Lung (tissue), 11 donors: ENCODE measurements at regions not wholly inside any gene's neighbourhood (a gene's known extent, or its start where the extent isn't known, plus 50 kb on each side); places are given as distances from the start of the nearest gene placed in this dataset.

Experiments used
- ATAC-seq: fragments of 200-7000 bp; cut with Tn5 transposase; one replicate; pipeline ENCODE4 v1.9.1; 2020; ENCODE audit warnings: moderate number of reproducible peaks; ENCODE audit not compliant: insufficient read depth, low FRiP score
- DNase-seq, 3 donors: peaks; one replicate each; pipeline ENCODE4 v3.0.0-alpha.2; 2013 to 2017
- H3K27ac ChIP-seq, 2 donors: one replicate each; pipeline ENCODE4 v1.5.1; 2013; ENCODE audit warnings: mild to moderate bottlenecking in 2 of 2, moderate library complexity in 2 of 2, control low read depth in 1 of 2, inconsistent platforms in 1 of 2, low read depth in 1 of 2, low read length in 1 of 2
- H3K27me3 ChIP-seq, 3 donors: one replicate each; pipeline ENCODE4 v1.5.1; 2013; ENCODE audit warnings: low read length in 2 of 3; ENCODE audit not compliant: control insufficient read depth in 3 of 3, insufficient read depth in 3 of 3
- H3K36me3 ChIP-seq, 4 donors: one replicate each; pipeline ENCODE4 v1.5.1; 2013; ENCODE audit warnings: low read length in 4 of 4, mild to moderate bottlenecking in 1 of 4, moderate library complexity in 1 of 4; ENCODE audit not compliant: control insufficient read depth in 4 of 4, insufficient read depth in 4 of 4
- H3K4me1 ChIP-seq, 5 donors: one replicate each; pipeline ENCODE4 v1.5.1; 2013; ENCODE audit warnings: low read length in 5 of 5, mild to moderate bottlenecking in 2 of 5, moderate library complexity in 1 of 5; ENCODE audit not compliant: control insufficient read depth in 5 of 5, insufficient read depth in 5 of 5
- H3K4me3 ChIP-seq: one replicate; pipeline ENCODE4 v1.5.1; 2013; ENCODE audit warnings: mild to moderate bottlenecking, control low read depth, moderate library complexity
- H3K9ac ChIP-seq, 2 donors: one replicate each; pipeline ENCODE4 v1.5.1; 2013; ENCODE audit warnings: low read length in 2 of 2, control low read depth in 1 of 2; ENCODE audit not compliant: insufficient read depth in 1 of 2
- H3K9me3 ChIP-seq, 4 donors: one replicate each; pipeline ENCODE4 v1.5.1; 2013; ENCODE audit warnings: low read length in 3 of 4, mild to moderate bottlenecking in 1 of 4, moderate library complexity in 1 of 4; ENCODE audit not compliant: control insufficient read depth in 4 of 4, insufficient read depth in 3 of 4
- CTCF ChIP-seq: IDR thresholded peaks from 2 replicates; pipeline ENCODE4 v1.5.1; 2012; ENCODE audit warnings: mild to moderate bottlenecking; ENCODE audit errors: control extremely low read depth, extremely low read depth
- WGBS, 2 donors: extraction: QIAGEN DNeasy Blood & Tissue Kit; methylation state at CpG; one replicate each; pipeline ENCODE4 v1.1.7; 2013; 5-methylcytosine and 5-hydroxymethylcytosine counted together
- donor health status: control.
- donor health status: control.
- donor health status: Bipolar disorder and iron deficiency.
- donor health status: healthy.
- donor health status: DM: yes; HTN: yes; CAD: no.

GRCh38 chr2:239557516-239557915 lies 156.7 kb upstream of the HDAC4 start:
- peaks cover 0 to 10% (median 2%) of the 10 kb centered on the region in 3 donors for H3K27me3 ChIP-seq
- H3K4me1 ChIP-seq, result no peaks in the 10 kb centered on the region
- TF ChIP-seq CTCF, result no peak
- H3K9ac ChIP-seq, result no peak overlapping the region
- no peaks in the 10 kb centered on the region for H3K9me3 ChIP-seq
- WGBS, 2 donors, result 70 to 82% methylated on average over 5 of the region's 5 CpGs
- DNase-seq (no peak), ATAC-seq (no peak)
- no peaks in the 10 kb centered on the region for H3K36me3 ChIP-seq
- no peak overlapping the region for H3K27ac ChIP-seq
- no peak overlapping the region for H3K4me3 ChIP-seq

GRCh38 chr2:239555571-239555905 lies 154.7 kb upstream of the HDAC4 start:
- H3K4me3 ChIP-seq, result no peak overlapping the region
- ATAC-seq (no peak), DNase-seq (no peak)
- no peak overlapping the region for H3K27ac ChIP-seq
- no peak for TF ChIP-seq CTCF
- H3K9ac ChIP-seq, result no peak overlapping the region
- H3K36me3 ChIP-seq, result no peaks in the 10 kb centered on the region
- H3K27me3 ChIP-seq, result peaks cover 0 to 10% (median 0%) of the 10 kb centered on the region in 3 donors
- no peaks in the 10 kb centered on the region for H3K9me3 ChIP-seq
- H3K4me1 ChIP-seq, result no peaks in the 10 kb centered on the region
- WGBS, 2 donors, result 77 to 80% methylated on average over 6 of the region's 6 CpGs

GRCh38 chr2:239554766-239555570 lies 154.1 kb upstream of the HDAC4 start:
- ATAC-seq, result no peak
- WGBS, 2 donors, result 80 to 81% methylated on average over 8 of the region's 8 CpGs
- Histone ChIP-seq H3K9me3 (no peaks in the 10 kb centered on the region), H3K4me3 (no peak overlapping the region), H3K9ac (no peak overlapping the region), H3K27ac (no peak overlapping the region), H3K27me3 (peaks cover 0 to 13% (median 0%) of the 10 kb centered on the region in 3 donors), H3K4me1 (no peaks in the 10 kb centered on the region), H3K36me3 (no peaks in the 10 kb centered on the region)
- DNase-seq, result no peak
- TF ChIP-seq CTCF, result no peak
